ENCODE measurements at regions not wholly inside any gene's neighbourhood (a gene's known extent, or its start where the extent isn't known, plus 50 kb on each side); places are given as distances from the start of the nearest gene placed in this dataset.

DNA sequence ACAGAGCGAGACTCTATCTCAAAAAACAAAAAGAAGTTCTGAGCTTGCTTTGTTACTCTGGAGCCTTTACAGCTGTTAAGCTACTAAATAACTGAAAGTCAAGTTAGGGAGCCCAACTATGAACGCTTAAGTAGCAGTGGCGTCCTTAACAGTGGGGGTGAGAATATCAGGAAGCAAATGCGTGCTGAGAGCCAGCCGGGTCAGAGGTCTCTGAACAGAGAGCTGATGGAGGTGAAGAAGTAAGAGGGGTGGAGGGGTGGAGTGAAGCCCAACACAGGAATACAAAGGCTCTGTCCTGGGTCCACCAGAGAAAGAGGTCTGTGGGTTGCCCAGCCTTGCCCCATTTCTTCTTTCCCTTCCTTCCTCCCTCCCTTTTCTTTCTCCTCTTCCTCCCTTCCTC is 104.1 kb upstream of the GATA6 start:
- no peak overlapping the region for H3K9ac ChIP-seq (ENCODE audit: insufficient read depth, low read depth, low read length)
- no peak overlapping the region for H3K4me3 ChIP-seq (replicated peaks in 1 of 3; ENCODE audit: insufficient read depth in 1 of 3, low read depth in 2 of 3, low read length in 3 of 3)
- no peaks in the 10 kb centered on the region; a peak in 1 of 5 replicates for H3K27me3 ChIP-seq (ENCODE audit: control insufficient read depth in 1 of 2, insufficient read depth in 2 of 2, low read length in 2 of 2)
- in situ Hi-C loops (cut with HindIII; ENCODE audit: extremely low pct_ligation_motif_present, low pct_unique_long_range_greater_than_20kb) = no loop called here
- no peak overlapping the region for H3K4me2 ChIP-seq (ENCODE audit: low read depth, low read length)
- TF ChIP-seq KDM5B (CRISPR knock-in tag; IDR thresholded peaks at IDR 0.05; ENCODE audit: borderline replicate concordance) (no peak), TBL1XR1 (IDR thresholded peaks at IDR 0.05; ENCODE audit: borderline replicate concordance, low read length, partially characterized antibody) (no peak), ZHX1 (CRISPR knock-in tag; IDR thresholded peaks at IDR 0.05; ENCODE audit: low read depth) (no peak), HMG20B (CRISPR knock-in tag; conservative IDR thresholded peaks at IDR 0.05) (no peak), MED1 (CRISPR knock-in tag; IDR thresholded peaks at IDR 0.05) (no peak), EZH2 (conservative IDR thresholded peaks at IDR 0.05; ENCODE audit: low read depth, low read length) (no peak), FOXA3 (CRISPR knock-in tag; IDR thresholded peaks at IDR 0.05) (no peak), TCF7 (IDR thresholded peaks at IDR 0.05; ENCODE audit: low read depth) (no peak), FLYWCH1 (CRISPR knock-in tag; IDR thresholded peaks at IDR 0.05) (no peak), ZEB1 (IDR thresholded peaks at IDR 0.05; ENCODE audit: insufficient replicate concordance, low read depth) (no peak), ZFY (CRISPR knock-in tag; IDR thresholded peaks at IDR 0.05) (no peak), ZNF547 (CRISPR knock-in tag; IDR thresholded peaks at IDR 0.05) (no peak), ZFP37 (CRISPR knock-in tag; IDR thresholded peaks at IDR 0.05; ENCODE audit: borderline replicate concordance) (no peak), MBD4 (IDR thresholded peaks at IDR 0.05; ENCODE audit: borderline replicate concordance, low read length) (no peak), NFRKB (IDR thresholded peaks at IDR 0.05) (no peak)
- TF ChIP-seq, protein P1, sequence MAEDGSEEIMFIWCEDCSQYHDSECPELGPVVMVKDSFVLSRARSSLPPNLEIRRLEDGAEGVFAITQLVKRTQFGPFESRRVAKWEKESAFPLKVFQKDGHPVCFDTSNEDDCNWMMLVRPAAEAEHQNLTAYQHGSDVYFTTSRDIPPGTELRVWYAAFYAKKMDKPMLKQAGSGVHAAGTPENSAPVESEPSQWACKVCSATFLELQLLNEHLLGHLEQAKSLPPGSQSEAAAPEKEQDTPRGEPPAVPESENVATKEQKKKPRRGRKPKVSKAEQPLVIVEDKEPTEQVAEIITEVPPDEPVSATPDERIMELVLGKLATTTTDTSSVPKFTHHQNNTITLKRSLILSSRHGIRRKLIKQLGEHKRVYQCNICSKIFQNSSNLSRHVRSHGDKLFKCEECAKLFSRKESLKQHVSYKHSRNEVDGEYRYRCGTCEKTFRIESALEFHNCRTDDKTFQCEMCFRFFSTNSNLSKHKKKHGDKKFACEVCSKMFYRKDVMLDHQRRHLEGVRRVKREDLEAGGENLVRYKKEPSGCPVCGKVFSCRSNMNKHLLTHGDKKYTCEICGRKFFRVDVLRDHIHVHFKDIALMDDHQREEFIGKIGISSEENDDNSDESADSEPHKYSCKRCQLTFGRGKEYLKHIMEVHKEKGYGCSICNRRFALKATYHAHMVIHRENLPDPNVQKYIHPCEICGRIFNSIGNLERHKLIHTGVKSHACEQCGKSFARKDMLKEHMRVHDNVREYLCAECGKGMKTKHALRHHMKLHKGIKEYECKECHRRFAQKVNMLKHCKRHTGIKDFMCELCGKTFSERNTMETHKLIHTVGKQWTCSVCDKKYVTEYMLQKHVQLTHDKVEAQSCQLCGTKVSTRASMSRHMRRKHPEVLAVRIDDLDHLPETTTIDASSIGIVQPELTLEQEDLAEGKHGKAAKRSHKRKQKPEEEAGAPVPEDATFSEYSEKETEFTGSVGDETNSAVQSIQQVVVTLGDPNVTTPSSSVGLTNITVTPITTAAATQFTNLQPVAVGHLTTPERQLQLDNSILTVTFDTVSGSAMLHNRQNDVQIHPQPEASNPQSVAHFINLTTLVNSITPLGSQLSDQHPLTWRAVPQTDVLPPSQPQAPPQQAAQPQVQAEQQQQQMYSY (CRISPR knock-in tag; IDR thresholded peaks at IDR 0.05) = no peak
- TF ChIP-seq, protein P2, sequence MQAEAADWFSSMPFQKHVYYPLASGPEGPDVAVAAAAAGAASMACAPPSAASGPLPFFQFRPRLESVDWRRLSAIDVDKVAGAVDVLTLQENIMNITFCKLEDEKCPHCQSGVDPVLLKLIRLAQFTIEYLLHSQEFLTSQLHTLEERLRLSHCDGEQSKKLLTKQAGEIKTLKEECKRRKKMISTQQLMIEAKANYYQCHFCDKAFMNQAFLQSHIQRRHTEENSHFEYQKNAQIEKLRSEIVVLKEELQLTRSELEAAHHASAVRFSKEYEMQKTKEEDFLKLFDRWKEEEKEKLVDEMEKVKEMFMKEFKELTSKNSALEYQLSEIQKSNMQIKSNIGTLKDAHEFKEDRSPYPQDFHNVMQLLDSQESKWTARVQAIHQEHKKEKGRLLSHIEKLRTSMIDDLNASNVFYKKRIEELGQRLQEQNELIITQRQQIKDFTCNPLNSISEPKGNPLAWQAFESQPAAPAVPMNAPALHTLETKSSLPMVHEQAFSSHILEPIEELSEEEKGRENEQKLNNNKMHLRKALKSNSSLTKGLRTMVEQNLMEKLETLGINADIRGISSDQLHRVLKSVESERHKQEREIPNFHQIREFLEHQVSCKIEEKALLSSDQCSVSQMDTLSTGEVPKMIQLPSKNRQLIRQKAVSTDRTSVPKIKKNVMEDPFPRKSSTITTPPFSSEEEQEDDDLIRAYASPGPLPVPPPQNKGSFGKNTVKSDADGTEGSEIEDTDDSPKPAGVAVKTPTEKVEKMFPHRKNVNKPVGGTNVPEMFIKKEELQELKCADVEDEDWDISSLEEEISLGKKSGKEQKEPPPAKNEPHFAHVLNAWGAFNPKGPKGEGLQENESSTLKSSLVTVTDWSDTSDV (CRISPR knock-in tag; IDR thresholded peaks at IDR 0.05) = no peak
- no peak overlapping the region for H3K27ac ChIP-seq (ENCODE audit: extremely low read length, insufficient read depth, low read length)
- WGBS (ENCODE audit: low lambda C conversion rate) = 41% methylated on average over 5 of the region's 5 CpGs
- H3K79me2 ChIP-seq (ENCODE audit: insufficient read depth, low read length) = no peaks in the 10 kb centered on the region
- ChIA-PET POLR2A (no interaction called here), CTCF (ENCODE audit: low intra/inter-chr PET ratio, low total read pairs) (no interaction called here)
- H4K20me1 ChIP-seq (ENCODE audit: insufficient read depth, low read length) = no peaks in the 10 kb centered on the region
- no peak for FAIRE-seq
- H3K36me3 ChIP-seq (replicated peaks in 1 of 2; ENCODE audit: control insufficient read depth in 1 of 2, insufficient read depth in 2 of 2, low read length in 2 of 2) = no peaks in the 10 kb centered on the region
- no peak for ATAC-seq
- H3K9me3 ChIP-seq (ENCODE audit: low read length) = no peaks in the 10 kb centered on the region
- H3K4me1 ChIP-seq (ENCODE audit: insufficient read depth, low read length) = peaks cover 41% of the 10 kb centered on the region
- no peak overlapping the region for H2AFZ ChIP-seq (ENCODE audit: low read length)
- no TSS peak for BruUV-seq (replicated peaks)
- DNase-seq (ENCODE audit: low spot score) = no peak
- intact Hi-C loops (cut with micrococcal nuclease; ENCODE audit: unreplicated experiment) = no loop called here
